Natural killer cell (primary cell): ENCODE measurements at regions not wholly inside any gene's neighbourhood (a gene's known extent, or its start where the extent isn't known, plus 50 kb on each side); places are given as distances from the start of the nearest gene placed in this dataset.

Experiments used
- ATAC-seq, 3 donors: fragments of 150-1000 bp in 2 of 3; fragments of 200-7000 bp in 1 of 3; cut with Tn5 transposase; 1 replicate in 1 of 3; 2 replicates in 2 of 3; pipeline ENCODE4 v1.10.0; 2021; ENCODE audit warnings: mild to moderate bottlenecking in 2 of 3, moderate library complexity in 2 of 3
- DNase-seq, 2 donors: peaks; one replicate each; pipeline versions ENCODE4 v3.0.0 to v3.0.0-alpha.2; 2013 to 2021; ENCODE audit warnings: mixed read lengths in 1 of 2
- H3K27ac ChIP-seq: one replicate; pipeline ENCODE4 v1.5.1; 2013; ENCODE audit warnings: mild to moderate bottlenecking, low read length
- H3K27me3 ChIP-seq: one replicate; pipeline ENCODE4 v1.6.1; 2013; ENCODE audit warnings: low read length; ENCODE audit not compliant: control insufficient read depth, insufficient read depth
- H3K36me3 ChIP-seq: one replicate; pipeline ENCODE4 v1.6.1; 2013; ENCODE audit warnings: low read length; ENCODE audit not compliant: control insufficient read depth, insufficient read depth
- H3K4me1 ChIP-seq: one replicate; pipeline ENCODE4 v1.6.1; 2013; ENCODE audit warnings: low read length; ENCODE audit not compliant: control insufficient read depth, insufficient read depth
- H3K4me3 ChIP-seq: one replicate; pipeline ENCODE4 v1.5.1; 2013; ENCODE audit warnings: low read length
- H3K9me3 ChIP-seq: one replicate; pipeline ENCODE4 v1.6.1; 2013; ENCODE audit warnings: low read length; ENCODE audit not compliant: control insufficient read depth, insufficient read depth
- H3K27ac Mint-ChIP-seq, 2 donors: one replicate each; pipeline ENCODE4 v1.8.0; 2022; ENCODE audit warnings: mild to moderate bottlenecking in 2 of 2, mixed read lengths in 2 of 2, moderate library complexity in 1 of 2
- H3K27me3 Mint-ChIP-seq, 2 donors: one replicate each; pipeline ENCODE4 v1.8.0; 2022; ENCODE audit warnings: low read depth in 2 of 2, mixed read lengths in 2 of 2
- H3K36me3 Mint-ChIP-seq: one replicate; pipeline ENCODE4 v1.8.0; 2022; ENCODE audit warnings: mixed read lengths
- H3K4me1 Mint-ChIP-seq, 2 donors: one replicate each; pipeline ENCODE4 v1.8.0; 2022; ENCODE audit warnings: mixed read lengths in 2 of 2
- H3K4me3 Mint-ChIP-seq: one replicate; pipeline ENCODE4 v1.8.0; 2022; ENCODE audit warnings: mild to moderate bottlenecking, moderate library complexity, mixed read lengths
- H3K9me3 Mint-ChIP-seq, 2 donors: one replicate each; pipeline ENCODE4 v1.8.0; 2022; ENCODE audit warnings: mixed read lengths in 2 of 2
- WGBS: methylation state at CpG from one replicate; pipeline ENCODE4 v1.1.7; 2013; ENCODE audit warnings: missing lambda C conversion rate; ENCODE audit not compliant: insufficient coverage; 5-methylcytosine and 5-hydroxymethylcytosine counted together
- intact Hi-C: fragments of 100-400 bp; cut with micrococcal nuclease; formaldehyde crosslinking; loops from one replicate; pipeline ENCODE4 v1.14.2; 2022
- TF ChIP-seq, protein P1 (sequence below): fragments of 200-600 bp; IDR thresholded peaks from one replicate; pipeline ENCODE4 v1.8.0; 2022; ENCODE audit warnings: antibody characterized with exemption

DNA sequence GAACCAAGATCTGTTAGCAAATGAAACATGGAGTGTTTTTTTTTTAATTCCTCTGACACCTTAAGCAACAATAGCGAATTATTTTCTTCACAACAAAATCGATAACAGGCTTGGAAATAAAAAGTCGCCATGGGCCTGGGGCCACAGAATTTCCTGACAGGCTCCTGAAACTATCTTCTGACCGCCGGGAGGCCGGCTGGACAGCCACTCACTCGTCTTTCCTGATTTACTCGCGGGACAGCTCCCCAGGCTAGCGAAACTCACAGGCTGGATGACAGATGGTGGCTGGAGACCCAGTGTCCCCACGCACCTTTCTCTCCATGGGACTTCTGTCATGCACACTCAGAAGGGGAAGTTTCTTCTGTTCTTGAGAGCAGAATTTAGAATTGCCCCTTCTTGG is 143.3 kb upstream of the IRX2 start:
- DNase-seq (no peak), ATAC-seq (no peak)
- intact Hi-C loops, result no loop called here
- H3K36me3 ChIP-seq, result no peaks in the 10 kb centered on the region
- no peak overlapping the region for H3K4me3 ChIP-seq
- Mint-ChIP-seq H3K27ac (no peak overlapping the region), H3K27me3 (no peaks in the 10 kb centered on the region), H3K4me1 (no peaks in the 10 kb centered on the region), H3K36me3 (no peaks in the 10 kb centered on the region), H3K9me3 (peaks cover 0 to 2% of the 10 kb centered on the region in 2 donors), H3K4me3 (no peak overlapping the region)
- H3K27ac ChIP-seq, result no peak overlapping the region
- peaks cover 19% of the 10 kb centered on the region for H3K9me3 ChIP-seq
- H3K4me1 ChIP-seq, result no peaks in the 10 kb centered on the region
- H3K27me3 ChIP-seq, result no peaks in the 10 kb centered on the region
- 82% methylated on average over 11 of the region's 11 CpGs for WGBS
- TF ChIP-seq, protein P1, sequence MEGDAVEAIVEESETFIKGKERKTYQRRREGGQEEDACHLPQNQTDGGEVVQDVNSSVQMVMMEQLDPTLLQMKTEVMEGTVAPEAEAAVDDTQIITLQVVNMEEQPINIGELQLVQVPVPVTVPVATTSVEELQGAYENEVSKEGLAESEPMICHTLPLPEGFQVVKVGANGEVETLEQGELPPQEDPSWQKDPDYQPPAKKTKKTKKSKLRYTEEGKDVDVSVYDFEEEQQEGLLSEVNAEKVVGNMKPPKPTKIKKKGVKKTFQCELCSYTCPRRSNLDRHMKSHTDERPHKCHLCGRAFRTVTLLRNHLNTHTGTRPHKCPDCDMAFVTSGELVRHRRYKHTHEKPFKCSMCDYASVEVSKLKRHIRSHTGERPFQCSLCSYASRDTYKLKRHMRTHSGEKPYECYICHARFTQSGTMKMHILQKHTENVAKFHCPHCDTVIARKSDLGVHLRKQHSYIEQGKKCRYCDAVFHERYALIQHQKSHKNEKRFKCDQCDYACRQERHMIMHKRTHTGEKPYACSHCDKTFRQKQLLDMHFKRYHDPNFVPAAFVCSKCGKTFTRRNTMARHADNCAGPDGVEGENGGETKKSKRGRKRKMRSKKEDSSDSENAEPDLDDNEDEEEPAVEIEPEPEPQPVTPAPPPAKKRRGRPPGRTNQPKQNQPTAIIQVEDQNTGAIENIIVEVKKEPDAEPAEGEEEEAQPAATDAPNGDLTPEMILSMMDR, result no peak

DNA sequence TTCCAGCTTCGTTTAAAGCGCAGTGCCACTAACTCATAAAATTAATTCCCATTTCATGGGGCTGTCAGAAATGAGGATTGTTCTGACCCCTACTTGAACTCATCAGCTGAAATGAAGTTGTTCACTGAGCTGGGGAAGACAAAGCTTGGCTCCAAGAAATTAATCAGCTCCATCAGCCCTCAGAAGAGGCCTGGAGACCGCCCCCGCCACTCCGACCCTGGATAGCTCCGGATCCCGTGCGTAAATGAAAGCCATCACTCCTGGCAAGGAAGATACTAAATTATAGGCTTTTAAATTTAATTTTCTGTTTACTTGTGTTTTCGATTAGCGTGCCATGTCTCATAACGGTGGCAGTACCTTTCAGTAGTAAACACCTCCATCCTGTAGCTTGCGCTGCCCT is 142.8 kb upstream of the IRX2 start:
- TF ChIP-seq, protein P1, result no peak
- Histone ChIP-seq H3K9me3 (peaks cover 19% of the 10 kb centered on the region), H3K4me3 (no peak overlapping the region), H3K4me1 (no peaks in the 10 kb centered on the region), H3K27me3 (no peaks in the 10 kb centered on the region), H3K36me3 (no peaks in the 10 kb centered on the region), H3K27ac (no peak overlapping the region)
- 93% methylated on average over 12 of the region's 12 CpGs for WGBS
- Mint-ChIP-seq H3K9me3 (peaks cover 0 to 2% of the 10 kb centered on the region in 2 donors), H3K27me3 (no peaks in the 10 kb centered on the region), H3K4me3 (no peak overlapping the region), H3K36me3 (no peaks in the 10 kb centered on the region), H3K27ac (no peak overlapping the region), H3K4me1 (no peaks in the 10 kb centered on the region)
- intact Hi-C loops, result no loop called here
- no peak for DNase-seq
- no peak for ATAC-seq

DNA sequence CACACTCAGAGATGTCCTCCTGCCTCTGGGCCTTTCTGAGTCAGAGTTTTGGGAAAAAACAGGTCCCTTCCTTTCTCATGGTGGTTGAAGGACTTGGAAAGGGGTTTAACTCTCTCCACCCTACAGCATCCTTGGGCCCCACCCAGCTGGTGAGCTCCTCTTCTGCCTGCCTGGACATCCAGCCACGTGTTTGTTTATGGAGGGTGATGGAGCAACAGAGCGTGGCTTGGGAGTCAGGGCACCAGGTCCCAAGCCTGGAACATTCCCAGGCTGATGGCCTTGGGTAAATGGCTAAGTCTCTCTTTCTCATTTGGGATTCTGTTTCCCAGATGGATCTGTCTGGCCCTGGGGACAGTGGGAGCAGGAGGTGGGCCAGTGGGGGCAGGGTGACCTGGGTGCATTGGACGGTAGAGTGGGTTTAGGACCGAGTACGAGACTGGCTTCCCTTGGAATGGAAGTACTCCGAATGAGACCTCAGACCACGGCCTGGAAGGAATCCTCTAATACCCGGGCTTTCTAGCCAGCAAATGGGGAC is 141.1 kb upstream of the IRX2 start:
- H3K27ac Mint-ChIP-seq, result no peak overlapping the region
- Histone ChIP-seq H3K9me3 (peaks cover 18% of the 10 kb centered on the region), H3K27ac (no peak overlapping the region), H3K36me3 (no peaks in the 10 kb centered on the region), H3K4me1 (no peaks in the 10 kb centered on the region), H3K27me3 (no peaks in the 10 kb centered on the region), H3K4me3 (no peak overlapping the region)
- intact Hi-C loops, result no loop called here
- H3K4me1 Mint-ChIP-seq, result no peaks in the 10 kb centered on the region
- TF ChIP-seq, protein P1, result no peak
- 75% methylated on average over 8 of the region's 8 CpGs for whole genome bisulfite sequencing
- H3K9me3 Mint-ChIP-seq, result peaks cover 0 to 2% of the 10 kb centered on the region in 2 donors
- no peak for DNase-seq
- no peak for ATAC-seq
- no peaks in the 10 kb centered on the region for H3K27me3 Mint-ChIP-seq
- no peaks in the 10 kb centered on the region for H3K36me3 Mint-ChIP-seq
- H3K4me3 Mint-ChIP-seq, result no peak overlapping the region

DNA sequence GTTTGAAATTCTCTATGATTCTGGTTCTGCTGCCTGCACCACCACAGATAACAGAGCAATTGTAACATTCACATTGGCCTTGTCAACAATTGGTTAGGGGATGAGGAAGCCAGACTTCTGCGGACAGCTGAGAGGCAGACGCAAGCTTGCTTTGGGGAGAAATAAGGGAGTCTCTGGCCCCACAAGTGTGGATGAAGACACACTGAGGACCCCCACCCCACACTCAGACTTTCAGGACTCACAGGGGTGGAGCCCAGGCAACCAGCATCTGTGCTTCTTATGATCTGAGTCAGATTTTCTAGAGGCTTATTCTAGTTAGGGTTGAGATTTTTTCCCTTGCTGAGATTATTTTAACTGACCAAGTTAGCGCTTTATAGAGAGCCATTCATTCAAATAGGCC is 140.3 kb upstream of the IRX2 start:
- Histone ChIP-seq H3K4me1 (no peaks in the 10 kb centered on the region), H3K36me3 (no peaks in the 10 kb centered on the region), H3K4me3 (no peak overlapping the region), H3K27ac (no peak overlapping the region), H3K27me3 (no peaks in the 10 kb centered on the region), H3K9me3 (peaks cover 14% of the 10 kb centered on the region)
- Mint-ChIP-seq H3K4me3 (no peak overlapping the region), H3K4me1 (no peaks in the 10 kb centered on the region), H3K27me3 (no peaks in the 10 kb centered on the region), H3K36me3 (no peaks in the 10 kb centered on the region), H3K27ac (no peak overlapping the region), H3K9me3 (peaks cover 0 to 2% of the 10 kb centered on the region in 2 donors)
- intact Hi-C loops, result no loop called here
- WGBS, result no CpG with 5 or more reads among the region's 3 CpGs
- DNase-seq, result no peak
- TF ChIP-seq, protein P1, result no peak
- ATAC-seq, result no peak
